SK-N-SH (cell line): ENCODE measurements at regions not wholly inside any gene's neighbourhood (a gene's known extent, or its start where the extent isn't known, plus 50 kb on each side); places are given as distances from the start of the nearest gene placed in this dataset.

Source experiments
- EP300 ChIP-seq, 2 experiments: IDR thresholded peaks; 2 replicates each; pipeline versions ENCODE4 v1.4.0 to v1.6.1; 2012; ENCODE audit warnings: borderline replicate concordance in 1 of 2, low read depth in 1 of 2, low read length in 1 of 2
- EZH2phosphoT487 ChIP-seq: fragments of 200-600 bp; sonication (generic); IDR thresholded peaks from 2 replicates; pipeline ENCODE4 v1.6.1; 2017; ENCODE audit warnings: low read depth, mixed run types, mild to moderate bottlenecking, antibody characterized with exemption, moderate library complexity, borderline replicate concordance
- FOXM1 ChIP-seq: IDR thresholded peaks from 2 replicates; pipeline ENCODE4 v1.4.0; 2012; ENCODE audit warnings: low read depth, mild to moderate bottlenecking
- TF ChIP-seq, protein P1 (sequence below): IDR thresholded peaks from 2 replicates; pipeline ENCODE4 v1.4.0; 2012; ENCODE audit warnings: low read depth, borderline replicate concordance
- TF ChIP-seq, protein P2 (sequence below): fragments of 200-600 bp; sonication (generic); IDR thresholded peaks from 2 replicates; pipeline ENCODE4 v1.6.1; 2017; ENCODE audit warnings: antibody characterized with exemption, mild to moderate bottlenecking, moderate library complexity
- TF ChIP-seq, protein P3 (sequence below): IDR thresholded peaks from 2 replicates; pipeline ENCODE4; 2012

GRCh38 chr4:8780086-8780485, 91.6 kb downstream of the HMX1 start:
- TF ChIP-seq FOXM1: no peak
- TF ChIP-seq, protein P1, sequence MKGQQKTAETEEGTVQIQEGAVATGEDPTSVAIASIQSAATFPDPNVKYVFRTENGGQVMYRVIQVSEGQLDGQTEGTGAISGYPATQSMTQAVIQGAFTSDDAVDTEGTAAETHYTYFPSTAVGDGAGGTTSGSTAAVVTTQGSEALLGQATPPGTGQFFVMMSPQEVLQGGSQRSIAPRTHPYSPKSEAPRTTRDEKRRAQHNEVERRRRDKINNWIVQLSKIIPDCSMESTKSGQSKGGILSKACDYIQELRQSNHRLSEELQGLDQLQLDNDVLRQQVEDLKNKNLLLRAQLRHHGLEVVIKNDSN: no peak
- TF ChIP-seq EP300 (IDR thresholded peaks at IDR 0.05; ENCODE audit: borderline replicate concordance in 1 of 2, low read depth in 1 of 2, low read length in 1 of 2): no peak
- TF ChIP-seq, protein P2, sequence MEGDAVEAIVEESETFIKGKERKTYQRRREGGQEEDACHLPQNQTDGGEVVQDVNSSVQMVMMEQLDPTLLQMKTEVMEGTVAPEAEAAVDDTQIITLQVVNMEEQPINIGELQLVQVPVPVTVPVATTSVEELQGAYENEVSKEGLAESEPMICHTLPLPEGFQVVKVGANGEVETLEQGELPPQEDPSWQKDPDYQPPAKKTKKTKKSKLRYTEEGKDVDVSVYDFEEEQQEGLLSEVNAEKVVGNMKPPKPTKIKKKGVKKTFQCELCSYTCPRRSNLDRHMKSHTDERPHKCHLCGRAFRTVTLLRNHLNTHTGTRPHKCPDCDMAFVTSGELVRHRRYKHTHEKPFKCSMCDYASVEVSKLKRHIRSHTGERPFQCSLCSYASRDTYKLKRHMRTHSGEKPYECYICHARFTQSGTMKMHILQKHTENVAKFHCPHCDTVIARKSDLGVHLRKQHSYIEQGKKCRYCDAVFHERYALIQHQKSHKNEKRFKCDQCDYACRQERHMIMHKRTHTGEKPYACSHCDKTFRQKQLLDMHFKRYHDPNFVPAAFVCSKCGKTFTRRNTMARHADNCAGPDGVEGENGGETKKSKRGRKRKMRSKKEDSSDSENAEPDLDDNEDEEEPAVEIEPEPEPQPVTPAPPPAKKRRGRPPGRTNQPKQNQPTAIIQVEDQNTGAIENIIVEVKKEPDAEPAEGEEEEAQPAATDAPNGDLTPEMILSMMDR: no peak
- TF ChIP-seq, protein P3, sequence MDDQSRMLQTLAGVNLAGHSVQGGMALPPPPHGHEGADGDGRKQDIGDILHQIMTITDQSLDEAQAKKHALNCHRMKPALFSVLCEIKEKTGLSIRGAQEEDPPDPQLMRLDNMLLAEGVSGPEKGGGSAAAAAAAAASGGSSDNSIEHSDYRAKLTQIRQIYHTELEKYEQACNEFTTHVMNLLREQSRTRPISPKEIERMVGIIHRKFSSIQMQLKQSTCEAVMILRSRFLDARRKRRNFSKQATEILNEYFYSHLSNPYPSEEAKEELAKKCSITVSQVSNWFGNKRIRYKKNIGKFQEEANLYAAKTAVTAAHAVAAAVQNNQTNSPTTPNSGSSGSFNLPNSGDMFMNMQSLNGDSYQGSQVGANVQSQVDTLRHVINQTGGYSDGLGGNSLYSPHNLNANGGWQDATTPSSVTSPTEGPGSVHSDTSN: no peak
- TF ChIP-seq EZH2phosphoT487: no peak
